ENCODE measurements at regions not wholly inside any gene's neighbourhood (a gene's known extent, or its start where the extent isn't known, plus 50 kb on each side); places are given as distances from the start of the nearest gene placed in this dataset.

GRCh38 chr2:153189091-153189888 lies 289.3 kb downstream of the RPRM start:
- no peak for DNase-seq

- no peak for DNase-seq
Measured at GRCh38 chr2:153179808-153180207, 298.8 kb downstream of the RPRM start.

- no peak for DNase-seq
Measured at GRCh38 chr2:153169609-153170008, 309.0 kb downstream of the RPRM start.

- DNase-seq = peak; percentile 45
Measured at GRCh38 chr2:153165021-153165420, 313.5 kb downstream of the RPRM start.

GRCh38 chr2:153163055-153163454 lies 315.5 kb downstream of the RPRM start:
- peak; percentile 42 for DNase-seq

- no peak for DNase-seq
Measured at GRCh38 chr2:153156743-153157142, 321.8 kb downstream of the RPRM start.

GRCh38 chr2:153152036-153152435 lies 326.5 kb downstream of the RPRM start:
- DNase-seq = no peak

GRCh38 chr2:153145470-153145978 lies 333.0 kb downstream of the RPRM start:
- DNase-seq = no peak

GRCh38 chr2:153143540-153143939 lies 335.0 kb downstream of the RPRM start:
- DNase-seq = no peak

- no peak for DNase-seq
Measured at GRCh38 chr2:153140498-153140897, 338.1 kb downstream of the RPRM start.

- DNase-seq = no peak
Measured at GRCh38 chr2:153138651-153139375, 339.7 kb downstream of the RPRM start.

GRCh38 chr2:153136216-153136615 lies 342.3 kb downstream of the RPRM start:
- no peak for DNase-seq

- DNase-seq = no peak
Measured at GRCh38 chr2:153134725-153135124, 343.8 kb downstream of the RPRM start.

- DNase-seq = no peak
Measured at GRCh38 chr2:153133716-153134115, 344.8 kb downstream of the RPRM start.

- no peak for DNase-seq
Measured at GRCh38 chr2:153132418-153132817, 346.1 kb downstream of the RPRM start.

- no peak for DNase-seq
Measured at GRCh38 chr2:153115141-153115540, 363.4 kb downstream of the RPRM start.

- DNase-seq = no peak
Measured at GRCh38 chr2:153110486-153110885, 368.1 kb downstream of the RPRM start.

- no peak for DNase-seq
Measured at GRCh38 chr2:153109793-153110192, 368.8 kb downstream of the RPRM start.

- DNase-seq = no peak
Measured at GRCh38 chr2:153106802-153107477, 371.6 kb downstream of the RPRM start.

GRCh38 chr2:153105829-153106578 lies 372.6 kb downstream of the RPRM start:
- DNase-seq = no peak

GRCh38 chr2:153101187-153101586 lies 377.4 kb downstream of the RPRM start:
- DNase-seq = no peak

- DNase-seq = no peak
Measured at GRCh38 chr2:153100151-153100550, 378.4 kb downstream of the RPRM start.

GRCh38 chr2:153098073-153098472 lies 379.7 kb downstream of the ARL6IP6 start:
- no peak for DNase-seq

Measured in NCI-H2029 (cell line).